T-cell (primary cell): ENCODE measurements at regions not wholly inside any gene's neighbourhood (a gene's known extent, or its start where the extent isn't known, plus 50 kb on each side); places are given as distances from the start of the nearest gene placed in this dataset.

Source experiments
- ATAC-seq, 4 experiments: fragments of 200-7000 bp in 3 of 4; fragments of 150-1000 bp in 1 of 4; cut with Tn5 transposase; replicated peaks in 1 of 4; 1 replicate in 3 of 4; 2 replicates in 1 of 4; pipeline ENCODE4 v1.10.0; 2021; ENCODE audit warnings: moderate library complexity in 3 of 4, mild to moderate bottlenecking in 2 of 4, moderate number of reproducible peaks in 1 of 4
- CTCF ChIA-PET, 2 donors: fragments of 300-600 bp; sonication (Branson Sonifier 250); formaldehyde crosslinking; loops; one replicate each; lab custom pipeline; 2022; ENCODE audit warnings: antibody characterized with exemption in 2 of 2; lab: Charles Lee
- POLR2A ChIA-PET, 2 donors: fragments of 300-600 bp; sonication (Branson Sonifier 250); formaldehyde crosslinking; loops; one replicate each; lab custom pipeline; 2022; ENCODE audit warnings: antibody characterized with exemption in 2 of 2; lab: Charles Lee
- DNase-seq, 35 experiments: peaks; one replicate each; pipeline versions ENCODE4 v3.0.0 to v3.0.0-alpha.2; 2013 to 2023
- H3K27ac ChIP-seq: one replicate; pipeline ENCODE4 v1.5.1; 2013; ENCODE audit warnings: low read length
- H3K27me3 ChIP-seq, 2 experiments: replicated peaks in 1 of 2; 1 replicate in 1 of 2; 2 replicates in 1 of 2; pipeline versions ENCODE4 v1.6.1 to v1.7.0; 2013; ENCODE audit warnings: low read length in 1 of 2, mixed read lengths in 1 of 2; ENCODE audit not compliant: control insufficient read depth in 2 of 2, insufficient read depth in 2 of 2; ENCODE audit errors: extremely low read depth in 1 of 2
- H3K36me3 ChIP-seq, 2 donors: 1 replicate in 1 of 2; 2 replicates in 1 of 2; pipeline versions ENCODE4 v1.6.1 to v1.7.0; 2013; ENCODE audit warnings: low read length in 1 of 2; ENCODE audit not compliant: control insufficient read depth in 2 of 2, insufficient read depth in 1 of 2; ENCODE audit errors: extremely low read depth in 1 of 2
- H3K4me1 ChIP-seq, 2 experiments: 1 replicate in 1 of 2; 2 replicates in 1 of 2; pipeline versions ENCODE4 v1.6.1 to v1.7.0; 2013; ENCODE audit warnings: low read length in 2 of 2, mixed read lengths in 1 of 2; ENCODE audit not compliant: insufficient read depth in 2 of 2, control insufficient read depth in 1 of 2; ENCODE audit errors: extremely low read depth in 1 of 2
- H3K4me3 ChIP-seq, 2 donors: 1 replicate in 1 of 2; 2 replicates in 1 of 2; pipeline versions ENCODE4 v1.5.1 to v1.7.0; 2013; ENCODE audit warnings: mild to moderate bottlenecking in 2 of 2, low read length in 1 of 2, moderate library complexity in 1 of 2; ENCODE audit not compliant: control insufficient read depth in 1 of 2; ENCODE audit errors: extremely low read depth in 1 of 2
- H3K9me3 ChIP-seq: 2 replicates; pipeline ENCODE4 v1.7.0; 2013
- H3K27ac Mint-ChIP-seq, 2 donors: one replicate each; pipeline ENCODE4 v1.8.0; 2020 to 2021; ENCODE audit warnings: mild to moderate bottlenecking in 2 of 2, mixed read lengths in 2 of 2
- H3K27me3 Mint-ChIP-seq, 2 donors: one replicate each; pipeline ENCODE4 v1.8.0; 2021 to 2022; ENCODE audit warnings: mixed read lengths in 2 of 2
- H3K36me3 Mint-ChIP-seq: one replicate; pipeline ENCODE4 v1.8.0; 2021; ENCODE audit warnings: mixed read lengths
- H3K4me1 Mint-ChIP-seq, 3 donors: one replicate each; pipeline ENCODE4 v1.8.0; 2020 to 2022; ENCODE audit warnings: mixed read lengths in 3 of 3, mild to moderate bottlenecking in 1 of 3
- H3K4me3 Mint-ChIP-seq, 3 donors: one replicate each; pipeline ENCODE4 v1.8.0; 2020 to 2022; ENCODE audit warnings: mild to moderate bottlenecking in 3 of 3, mixed read lengths in 3 of 3, moderate library complexity in 3 of 3
- H3K9me3 Mint-ChIP-seq, 3 donors: one replicate each; pipeline ENCODE4 v1.8.0; 2020 to 2022; ENCODE audit warnings: mixed read lengths in 3 of 3
- WGBS: methylation state at CpG from one replicate; pipeline ENCODE4 v1.1.5; 2013; ENCODE audit warnings: missing lambda C conversion rate; ENCODE audit not compliant: insufficient coverage; 5-methylcytosine and 5-hydroxymethylcytosine counted together

DNA sequence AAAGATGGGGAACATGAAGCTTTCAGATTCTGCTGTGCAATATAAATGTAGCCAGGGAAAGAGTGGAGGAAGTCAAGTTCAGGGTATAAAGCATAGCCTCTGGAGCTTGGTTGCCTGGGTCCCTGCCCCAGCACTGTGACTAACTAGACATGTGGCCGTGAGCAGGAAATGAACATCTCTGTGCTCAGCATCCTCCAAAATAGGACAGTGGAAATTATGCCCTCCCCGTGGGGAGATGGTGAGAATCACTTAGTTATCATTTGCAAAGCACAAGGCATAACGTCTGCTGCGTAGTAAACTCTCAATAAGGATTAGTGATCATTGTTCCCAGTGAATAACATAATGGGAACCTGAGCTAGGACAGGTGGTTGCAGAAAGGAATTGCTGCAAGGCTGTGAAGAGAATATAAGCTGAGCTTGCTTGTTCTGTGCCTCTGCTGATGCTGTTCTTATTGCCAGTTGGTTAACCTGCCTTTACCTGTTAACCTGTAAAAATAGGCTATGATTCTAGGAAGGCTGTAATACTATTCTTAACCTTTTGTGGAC lies 441.0 kb downstream of the COG6 start:
- DNase-seq = peak in 27 of 35 experiments; percentile 2 to 54 (median 14)
- no peak overlapping the region for H3K4me3 Mint-ChIP-seq
- H3K27ac Mint-ChIP-seq = peak overlapping the region in 1 of 2 donors; percentile 82
- peaks cover 4% of the 10 kb centered on the region for H3K36me3 Mint-ChIP-seq
- Histone ChIP-seq H3K27me3 (peaks cover 0 to 3% of the 10 kb centered on the region in 2 experiments), H3K4me3 (no peak overlapping the region), H3K36me3 (no peaks in the 10 kb centered on the region), H3K4me1 (peaks cover 2 to 13% of the 10 kb centered on the region in 2 experiments), H3K27ac (no peak overlapping the region), H3K9me3 (no peaks in the 10 kb centered on the region)
- H3K4me1 Mint-ChIP-seq = peaks cover 18 to 21% (median 20%) of the 10 kb centered on the region in 3 donors
- POLR2A ChIA-PET = interaction anchor here in 1 of 2 donors (0.9 kb wide), 1 partner anchor 91 kb away, joined by 3 read pairs; no protein-coding TSS in a partner anchor
- peaks cover 6 to 12% (median 7%) of the 10 kb centered on the region in 3 donors for H3K9me3 Mint-ChIP-seq
- 29% methylated on average over 3 of the region's 4 CpGs for WGBS
- H3K27me3 Mint-ChIP-seq = no peaks in the 10 kb centered on the region
- CTCF ChIA-PET = no interaction called here
- peak; percentile 87 to 99 (median 97) for ATAC-seq

DNA sequence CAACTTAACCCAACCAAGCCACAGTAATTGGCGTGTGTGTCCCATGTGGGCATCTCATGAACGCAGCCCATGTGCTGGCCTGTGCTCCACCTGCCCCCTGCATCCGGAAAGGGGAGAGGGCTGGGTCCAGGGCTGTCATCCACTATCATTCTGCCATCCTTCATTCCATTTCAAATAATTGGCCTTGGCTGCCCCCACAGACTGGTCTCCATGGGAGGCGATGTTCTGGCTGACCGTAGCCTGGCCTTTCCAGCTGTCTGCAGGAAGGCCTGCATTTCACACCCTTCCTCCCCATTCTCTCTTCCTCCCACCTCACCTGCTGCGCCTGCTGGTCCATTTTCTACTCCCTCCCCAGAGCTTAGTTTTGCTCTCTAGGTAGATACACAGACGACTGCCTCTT lies 442.8 kb downstream of the COG6 start:
- no peak for ATAC-seq
- CTCF ChIA-PET = no interaction called here
- peaks cover 2 to 23% of the 10 kb centered on the region in 2 experiments for H3K4me1 ChIP-seq
- Mint-ChIP-seq H3K4me1 (peaks cover 33 to 38% (median 38%) of the 10 kb centered on the region in 3 donors), H3K27me3 (no peaks in the 10 kb centered on the region), H3K9me3 (peaks cover 6 to 12% (median 7%) of the 10 kb centered on the region in 3 donors), H3K4me3 (no peak overlapping the region), H3K36me3 (peaks cover 4% of the 10 kb centered on the region), H3K27ac (peak overlapping the region in 1 of 2 donors; percentile 23)
- POLR2A ChIA-PET = no interaction called here
- H3K27me3 ChIP-seq = peaks cover 0 to 3% of the 10 kb centered on the region in 2 experiments
- H3K9me3 ChIP-seq = no peaks in the 10 kb centered on the region
- no peaks in the 10 kb centered on the region for H3K36me3 ChIP-seq
- H3K4me3 ChIP-seq = no peak overlapping the region
- no peak overlapping the region for H3K27ac ChIP-seq
- no peak for DNase-seq
- WGBS = 89% methylated on average over 6 of the region's 7 CpGs

DNA sequence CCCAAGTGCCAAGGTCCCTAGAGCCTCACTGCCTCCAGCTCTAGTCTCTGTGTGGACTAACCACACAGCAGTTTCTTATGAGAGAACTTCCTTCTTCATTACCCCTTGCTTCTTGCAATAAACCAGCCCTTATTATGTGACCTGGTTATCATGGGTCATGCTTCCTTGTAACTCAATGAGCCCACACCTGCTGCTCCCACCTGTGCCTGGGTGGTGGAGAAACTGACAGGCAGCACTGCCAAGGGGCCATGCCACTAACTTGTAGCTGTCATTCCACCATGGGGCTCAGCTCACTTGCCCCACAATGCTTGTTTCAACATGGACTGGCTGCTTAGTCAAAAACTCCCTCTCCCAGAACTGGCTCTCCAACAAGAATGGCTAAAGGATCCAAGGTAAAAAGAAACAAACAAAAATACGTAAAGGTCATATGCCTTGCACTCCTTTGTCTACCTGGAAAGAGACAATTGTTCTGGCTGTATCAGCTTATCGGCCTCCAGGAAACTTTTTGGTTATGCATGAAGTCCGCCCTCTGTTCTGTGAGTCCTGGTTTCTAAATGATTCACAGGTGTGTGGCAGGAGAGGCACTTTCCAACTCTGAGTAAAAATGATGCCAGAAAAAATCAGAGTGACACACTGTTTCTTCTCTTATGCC lies 446.4 kb downstream of the COG6 start:
- ATAC-seq (peak in 1 of 4 experiments; percentile 10), DNase-seq (no peak)
- ChIA-PET CTCF (interaction anchor here in 1 of 2 donors (0.6 kb wide), 1 partner anchor 267 kb away, joined by 3 read pairs; no protein-coding TSS in a partner anchor), POLR2A (interaction anchor here in 1 of 2 donors (0.6 kb wide), 1 partner anchor 227 kb away, joined by 3 read pairs; no protein-coding TSS in a partner anchor)
- no peak overlapping the region for H3K27ac ChIP-seq
- Mint-ChIP-seq H3K9me3 (peaks cover 6 to 12% (median 7%) of the 10 kb centered on the region in 3 donors), H3K27me3 (no peaks in the 10 kb centered on the region), H3K36me3 (peaks cover 4% of the 10 kb centered on the region), H3K27ac (peak overlapping the region in 1 of 2 donors; percentile 45), H3K4me3 (no peak overlapping the region), H3K4me1 (peaks cover 21 to 29% (median 27%) of the 10 kb centered on the region in 3 donors)
- H3K36me3 ChIP-seq = no peaks in the 10 kb centered on the region
- no peaks in the 10 kb centered on the region for H3K9me3 ChIP-seq
- H3K4me1 ChIP-seq = peaks cover 0 to 11% of the 10 kb centered on the region in 2 experiments
- WGBS = 68% methylated on average over 3 of the region's 3 CpGs
- no peak overlapping the region for H3K4me3 ChIP-seq
- peaks cover 0 to 3% of the 10 kb centered on the region in 2 experiments for H3K27me3 ChIP-seq

DNA sequence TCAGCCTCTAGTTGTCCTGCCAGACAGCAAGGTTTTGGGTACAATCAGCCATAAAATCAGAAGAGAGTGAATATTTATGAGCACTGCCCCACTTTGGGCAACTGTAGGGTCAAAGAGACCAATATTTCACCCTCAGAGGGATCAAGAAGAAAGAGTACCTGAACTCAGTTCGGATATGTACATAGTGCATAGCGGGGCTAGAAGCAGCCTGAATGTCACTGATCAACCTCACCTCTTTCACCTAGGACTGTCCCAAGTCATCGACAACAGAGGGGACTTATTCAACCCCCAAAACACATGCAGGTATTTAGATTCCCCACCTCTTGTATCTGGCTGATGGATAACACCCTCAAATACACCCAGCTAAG lies 446.9 kb downstream of the COG6 start:
- DNase-seq (no peak), ATAC-seq (peak in 1 of 4 experiments; percentile 21)
- Mint-ChIP-seq H3K27me3 (no peaks in the 10 kb centered on the region), H3K36me3 (peaks cover 4% of the 10 kb centered on the region), H3K4me1 (peaks cover 19 to 26% (median 24%) of the 10 kb centered on the region in 3 donors), H3K4me3 (no peak overlapping the region), H3K9me3 (peaks cover 6 to 12% (median 7%) of the 10 kb centered on the region in 3 donors), H3K27ac (peak overlapping the region; percentile 75 to 86)
- Histone ChIP-seq H3K4me3 (no peak overlapping the region), H3K4me1 (peaks cover 0 to 11% of the 10 kb centered on the region in 2 experiments), H3K36me3 (no peaks in the 10 kb centered on the region), H3K27ac (no peak overlapping the region), H3K27me3 (peaks cover 0 to 3% of the 10 kb centered on the region in 2 experiments), H3K9me3 (no peaks in the 10 kb centered on the region)
- ChIA-PET POLR2A (no interaction called here), CTCF (no interaction called here)
- 76% methylated on average over 3 of the region's 3 CpGs for WGBS

DNA sequence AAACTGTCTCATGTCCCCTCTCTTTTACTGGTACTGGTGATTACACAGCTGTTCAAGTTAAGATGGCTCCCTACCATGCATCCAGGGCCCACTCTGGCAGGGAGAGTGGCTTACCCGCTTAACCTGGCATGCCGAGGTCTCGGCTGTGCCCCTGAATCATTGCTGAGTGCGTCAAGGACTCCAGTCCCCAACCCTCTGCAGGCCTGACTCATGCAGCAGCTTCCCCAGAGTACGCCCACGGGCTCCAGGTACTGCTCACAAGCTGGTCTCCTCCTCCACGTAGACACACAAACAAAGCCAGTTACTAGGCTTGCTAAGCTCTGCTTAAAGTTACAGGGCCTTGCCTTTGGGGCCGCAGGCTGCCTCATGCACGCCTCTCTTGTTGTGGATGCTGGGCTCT lies 447.4 kb downstream of the COG6 start:
- H3K4me3 Mint-ChIP-seq = peak overlapping the region in 1 of 3 donors; percentile 15

DNA sequence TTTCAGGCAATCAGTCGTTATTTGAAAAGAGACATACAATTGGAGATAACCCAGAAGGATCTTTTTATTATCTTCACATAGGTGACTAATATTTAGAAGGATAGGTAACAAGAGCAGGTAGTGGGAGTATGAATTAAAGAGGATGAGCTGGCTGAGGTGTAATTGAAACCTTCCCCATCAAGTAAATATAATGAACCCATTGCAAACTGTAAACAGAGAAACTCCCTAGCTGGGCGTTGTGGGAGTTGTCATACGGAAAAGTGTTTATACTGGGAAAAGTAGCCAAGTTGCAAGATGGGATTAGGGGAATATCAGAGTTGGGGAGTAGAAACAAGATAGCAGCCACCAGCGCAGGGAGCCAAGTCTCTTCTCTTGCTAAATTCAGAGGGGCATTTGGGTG lies 448.4 kb downstream of the COG6 start:
- peaks cover 2 to 8% (median 5%) of the 10 kb centered on the region in 3 donors for H3K9me3 Mint-ChIP-seq
- WGBS = 89% methylated on average over 3 of the region's 4 CpGs
- Histone ChIP-seq H3K27ac (no peak overlapping the region), H3K36me3 (no peaks in the 10 kb centered on the region), H3K27me3 (no peaks in the 10 kb centered on the region), H3K4me1 (peaks cover 0 to 11% of the 10 kb centered on the region in 2 experiments), H3K9me3 (no peaks in the 10 kb centered on the region), H3K4me3 (no peak overlapping the region)
- DNase-seq (no peak), ATAC-seq (no peak)
- H3K27ac Mint-ChIP-seq = no peak overlapping the region
- CTCF ChIA-PET = no interaction called here
- H3K4me1 Mint-ChIP-seq = peaks cover 15 to 25% (median 24%) of the 10 kb centered on the region in 3 donors
- no peak overlapping the region for H3K4me3 Mint-ChIP-seq
- POLR2A ChIA-PET = interaction anchor here in 1 of 2 donors (0.6 kb wide), 1 partner anchor 23 kb away, joined by 5 read pairs; no protein-coding TSS in a partner anchor
- no peaks in the 10 kb centered on the region for H3K27me3 Mint-ChIP-seq
- peaks cover 2% of the 10 kb centered on the region for H3K36me3 Mint-ChIP-seq

More for the DNA sequence above, 447.4 kb downstream of the COG6 start:
- Mint-ChIP-seq H3K9me3 (peaks cover 6 to 12% (median 7%) of the 10 kb centered on the region in 3 donors), H3K4me1 (peaks cover 15 to 25% (median 24%) of the 10 kb centered on the region in 3 donors), H3K36me3 (peaks cover 4% of the 10 kb centered on the region), H3K27me3 (no peaks in the 10 kb centered on the region), H3K27ac (peak overlapping the region; percentile 75 to 86)
- Histone ChIP-seq H3K36me3 (no peaks in the 10 kb centered on the region), H3K27me3 (peaks cover 0 to 3% of the 10 kb centered on the region in 2 experiments), H3K4me3 (no peak overlapping the region), H3K27ac (no peak overlapping the region), H3K9me3 (no peaks in the 10 kb centered on the region), H3K4me1 (peaks cover 0 to 11% of the 10 kb centered on the region in 2 experiments)
- ChIA-PET CTCF (no interaction called here), POLR2A (no interaction called here)
- peak; percentile 58 to 89 (median 84) for ATAC-seq
- 46% methylated on average over 7 of the region's 9 CpGs for WGBS
- DNase-seq = peak in 17 of 35 experiments; percentile 1 to 45 (median 11)
